HG02852 (cell line): ENCODE measurements at regions not wholly inside any gene's neighbourhood (a gene's known extent, or its start where the extent isn't known, plus 50 kb on each side); places are given as distances from the start of the nearest gene placed in this dataset.

Experiments used
- ATAC-seq: cut with Tn5 transposase; IDR thresholded peaks from one replicate; pipeline ENCODE4 v1.9.1; 2021; ENCODE audit warnings: mild to moderate bottlenecking, moderate library complexity; ENCODE audit not compliant: unreplicated experiment

- ATAC-seq = peak; percentile 88
Measured at GRCh38 chr4:11480683-11481082, 52.0 kb upstream of the HS3ST1 start.
